Astrocyte (in vitro differentiated cells and primary cell): ENCODE measurements at regions not wholly inside any gene's neighbourhood (a gene's known extent, or its start where the extent isn't known, plus 50 kb on each side); places are given as distances from the start of the nearest gene placed in this dataset.

ENCODE experiments used
- DNase-seq: peaks from one replicate; pipeline ENCODE4 v3.0.0-alpha.2; 2010; ENCODE audit warnings: low read depth
- FAIRE-seq: peaks from 2 replicates; lab custom pipeline; 2011; peaks lifted over from hg19 to GRCh38; lab: Jason Lieb, UNC
- H2AFZ ChIP-seq: 2 replicates; pipeline ENCODE4 v1.6.0; 2012; ENCODE audit warnings: low read depth, low read length, inconsistent platforms
- H3K27ac ChIP-seq: 2 replicates; pipeline ENCODE4 v1.5.1; 2011; ENCODE audit warnings: low read depth, low read length, inconsistent platforms
- H3K27me3 ChIP-seq: 2 replicates; pipeline ENCODE4 v1.6.0; 2011; ENCODE audit warnings: low read length, inconsistent platforms; ENCODE audit not compliant: insufficient read depth
- H3K36me3 ChIP-seq: 2 replicates; pipeline ENCODE4 v1.5.1; 2011; ENCODE audit warnings: low read length, inconsistent platforms; ENCODE audit not compliant: insufficient read depth
- H3K4me1 ChIP-seq: 2 replicates; pipeline ENCODE4 v1.5.1; 2011; ENCODE audit warnings: low read length, inconsistent platforms; ENCODE audit not compliant: insufficient read depth
- H3K4me2 ChIP-seq: 2 replicates; pipeline ENCODE4 v1.6.0; 2012; ENCODE audit warnings: low read length, inconsistent platforms
- H3K4me3 ChIP-seq: 2 replicates; pipeline ENCODE4 v1.5.1; 2011; ENCODE audit warnings: low read depth, mild to moderate bottlenecking, low read length, inconsistent platforms; ENCODE audit not compliant: insufficient read depth
- H3K79me2 ChIP-seq: 2 replicates; pipeline ENCODE4 v1.6.0; 2012; ENCODE audit warnings: mild to moderate bottlenecking, low read length, inconsistent platforms; ENCODE audit not compliant: insufficient read depth
- H3K9ac ChIP-seq: 2 replicates; pipeline ENCODE4 v1.6.0; 2012; ENCODE audit warnings: mild to moderate bottlenecking, low read length, inconsistent platforms
- H3K9me3 ChIP-seq: 2 replicates; pipeline ENCODE4 v1.5.1; 2012; ENCODE audit warnings: low read depth, mild to moderate bottlenecking, low read length, inconsistent platforms; ENCODE audit not compliant: insufficient read depth
- H4K20me1 ChIP-seq: 2 replicates; pipeline ENCODE4 v1.6.0; 2012; ENCODE audit warnings: low read length, inconsistent platforms; ENCODE audit not compliant: insufficient read depth
- H3K27ac Mint-ChIP-seq: one replicate; pipeline ENCODE4 v1.8.0; 2021; ENCODE audit warnings: mild to moderate bottlenecking, mixed read lengths; ENCODE audit not compliant: unreplicated experiment
- H3K27me3 Mint-ChIP-seq: one replicate; pipeline ENCODE4 v1.8.0; 2021; ENCODE audit warnings: low read depth, mixed read lengths; ENCODE audit not compliant: unreplicated experiment
- H3K36me3 Mint-ChIP-seq: one replicate; pipeline ENCODE4 v1.8.0; 2021; ENCODE audit warnings: low read depth, mixed read lengths; ENCODE audit not compliant: unreplicated experiment
- H3K4me1 Mint-ChIP-seq: one replicate; pipeline ENCODE4 v1.8.0; 2021; ENCODE audit warnings: low read depth, mixed read lengths; ENCODE audit not compliant: unreplicated experiment
- H3K4me3 Mint-ChIP-seq: one replicate; pipeline ENCODE4 v1.8.0; 2021; ENCODE audit warnings: mild to moderate bottlenecking, moderate library complexity, mixed read lengths; ENCODE audit not compliant: unreplicated experiment
- H3K9me3 Mint-ChIP-seq: one replicate; pipeline ENCODE4 v1.8.0; 2021; ENCODE audit warnings: mild to moderate bottlenecking, mixed read lengths; ENCODE audit not compliant: unreplicated experiment
- EZH2 ChIP-seq: IDR thresholded peaks from 2 replicates; pipeline ENCODE4 v1.6.1; 2012; ENCODE audit warnings: mild to moderate bottlenecking, low read length, inconsistent platforms; ENCODE audit not compliant: insufficient read depth
- TF ChIP-seq, protein P1 (sequence below): IDR thresholded peaks from 2 replicates; pipeline ENCODE4 v1.5.1; 2011; ENCODE audit warnings: low read depth, mild to moderate bottlenecking, inconsistent platforms, low read length, moderate library complexity; ENCODE audit not compliant: insufficient read depth

DNA sequence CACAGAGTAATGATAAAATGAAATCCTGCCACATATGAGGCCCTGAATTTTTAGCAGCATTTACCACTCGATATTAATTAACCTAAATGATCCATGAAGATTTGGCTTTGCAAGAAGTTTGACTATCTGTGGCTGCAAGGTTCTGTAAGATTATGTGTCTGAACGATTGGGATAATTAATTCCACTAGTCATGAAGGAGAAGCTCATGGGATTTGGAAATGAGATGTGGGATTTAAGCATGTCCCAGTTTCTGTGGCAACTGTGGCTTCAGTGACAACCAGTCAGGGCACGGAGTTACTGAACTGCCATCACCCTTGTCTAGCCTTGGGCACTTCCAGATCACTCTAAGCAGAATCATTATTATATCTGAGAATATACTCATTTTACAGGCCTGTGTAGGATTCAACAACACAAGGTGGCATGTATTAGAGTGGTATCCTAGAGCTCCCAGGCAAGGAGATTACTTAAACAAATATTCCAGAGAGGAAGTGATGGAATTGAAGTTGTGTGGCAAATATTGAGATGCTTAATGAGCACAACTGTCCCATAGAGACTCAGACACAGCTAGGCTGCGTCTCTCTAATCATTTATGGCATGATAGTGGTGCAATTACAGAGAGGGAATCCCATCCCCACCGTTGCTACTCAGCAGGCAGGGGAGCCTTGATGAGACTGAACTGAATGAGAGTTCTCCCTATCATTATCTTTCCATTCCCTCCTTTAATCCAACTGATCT, 205.0 kb upstream of the KRR1 start:
- H3K27ac ChIP-seq = no peak overlapping the region
- no peaks in the 10 kb centered on the region for H3K36me3 ChIP-seq
- Mint-ChIP-seq H3K27ac (no peak overlapping the region), H3K36me3 (no peaks in the 10 kb centered on the region), H3K4me3 (no peak overlapping the region), H3K27me3 (no peaks in the 10 kb centered on the region), H3K4me1 (peaks cover 38% of the 10 kb centered on the region), H3K9me3 (peaks cover 3% of the 10 kb centered on the region)
- FAIRE-seq (no peak), DNase-seq (no peak)
- H3K4me3 ChIP-seq = no peak overlapping the region
- H3K9me3 ChIP-seq = no peaks in the 10 kb centered on the region
- peaks cover 18% of the 10 kb centered on the region for H3K4me1 ChIP-seq
- no peaks in the 10 kb centered on the region for H4K20me1 ChIP-seq
- H3K79me2 ChIP-seq = no peaks in the 10 kb centered on the region
- H3K4me2 ChIP-seq = no peak overlapping the region
- no peak overlapping the region for H3K9ac ChIP-seq
- H2AFZ ChIP-seq = no peak overlapping the region
- no peaks in the 10 kb centered on the region for H3K27me3 ChIP-seq
- no peak for TF ChIP-seq EZH2
- TF ChIP-seq, protein P1, sequence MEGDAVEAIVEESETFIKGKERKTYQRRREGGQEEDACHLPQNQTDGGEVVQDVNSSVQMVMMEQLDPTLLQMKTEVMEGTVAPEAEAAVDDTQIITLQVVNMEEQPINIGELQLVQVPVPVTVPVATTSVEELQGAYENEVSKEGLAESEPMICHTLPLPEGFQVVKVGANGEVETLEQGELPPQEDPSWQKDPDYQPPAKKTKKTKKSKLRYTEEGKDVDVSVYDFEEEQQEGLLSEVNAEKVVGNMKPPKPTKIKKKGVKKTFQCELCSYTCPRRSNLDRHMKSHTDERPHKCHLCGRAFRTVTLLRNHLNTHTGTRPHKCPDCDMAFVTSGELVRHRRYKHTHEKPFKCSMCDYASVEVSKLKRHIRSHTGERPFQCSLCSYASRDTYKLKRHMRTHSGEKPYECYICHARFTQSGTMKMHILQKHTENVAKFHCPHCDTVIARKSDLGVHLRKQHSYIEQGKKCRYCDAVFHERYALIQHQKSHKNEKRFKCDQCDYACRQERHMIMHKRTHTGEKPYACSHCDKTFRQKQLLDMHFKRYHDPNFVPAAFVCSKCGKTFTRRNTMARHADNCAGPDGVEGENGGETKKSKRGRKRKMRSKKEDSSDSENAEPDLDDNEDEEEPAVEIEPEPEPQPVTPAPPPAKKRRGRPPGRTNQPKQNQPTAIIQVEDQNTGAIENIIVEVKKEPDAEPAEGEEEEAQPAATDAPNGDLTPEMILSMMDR = no peak

DNA sequence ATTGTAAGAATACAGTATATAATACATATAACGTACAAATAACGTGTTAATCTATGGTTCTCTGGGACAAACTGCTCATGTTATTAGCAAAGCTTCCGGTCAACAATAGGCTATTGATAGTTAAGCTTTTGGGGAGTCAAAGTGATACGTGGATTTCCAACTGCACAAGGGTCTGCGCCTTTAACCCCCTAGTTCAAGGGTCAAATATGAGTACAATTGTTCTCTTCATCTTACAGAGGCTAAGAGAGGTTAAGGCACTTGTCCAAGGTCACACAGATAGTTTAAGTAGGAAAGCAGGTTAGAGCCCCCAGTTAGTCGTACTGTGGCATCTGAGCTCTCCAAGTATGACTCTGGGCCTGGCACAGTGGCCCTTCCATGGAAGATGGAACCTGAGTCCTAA, 204.3 kb upstream of the KRR1 start:
- Histone ChIP-seq H3K9ac (no peak overlapping the region), H3K4me2 (no peak overlapping the region), H3K27ac (no peak overlapping the region), H3K9me3 (no peaks in the 10 kb centered on the region), H4K20me1 (no peaks in the 10 kb centered on the region), H3K27me3 (no peaks in the 10 kb centered on the region), H3K4me3 (no peak overlapping the region), H3K36me3 (no peaks in the 10 kb centered on the region), H3K4me1 (peaks cover 11% of the 10 kb centered on the region), H2AFZ (no peak overlapping the region), H3K79me2 (no peaks in the 10 kb centered on the region)
- H3K9me3 Mint-ChIP-seq = peaks cover 3% of the 10 kb centered on the region
- FAIRE-seq (no peak), DNase-seq (no peak)
- no peak overlapping the region for H3K4me3 Mint-ChIP-seq
- no peak overlapping the region for H3K27ac Mint-ChIP-seq
- H3K4me1 Mint-ChIP-seq = peaks cover 31% of the 10 kb centered on the region
- TF ChIP-seq EZH2 = no peak
- TF ChIP-seq, protein P1 = no peak
- no peaks in the 10 kb centered on the region for H3K27me3 Mint-ChIP-seq
- no peaks in the 10 kb centered on the region for H3K36me3 Mint-ChIP-seq

DNA sequence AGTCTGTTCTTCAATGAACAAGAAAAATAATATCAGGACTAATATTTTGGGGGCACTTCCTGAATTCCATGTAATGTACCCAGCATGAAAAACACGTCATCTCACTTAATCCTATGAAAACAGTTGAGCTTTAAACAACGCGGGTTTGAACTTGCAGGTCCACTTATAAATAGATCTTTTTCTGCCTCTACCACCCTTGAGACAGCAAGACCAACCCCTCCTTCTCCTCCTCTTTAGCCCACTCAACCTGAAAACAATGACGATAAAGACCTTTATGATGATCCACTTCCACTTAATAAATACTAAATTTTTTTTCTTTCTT, 203.9 kb upstream of the KRR1 start:
- H4K20me1 ChIP-seq = no peaks in the 10 kb centered on the region
- H3K4me1 ChIP-seq = peaks cover 10% of the 10 kb centered on the region
- DNase-seq = no peak
- Mint-ChIP-seq H3K36me3 (no peaks in the 10 kb centered on the region), H3K4me3 (no peak overlapping the region), H3K27ac (no peak overlapping the region), H3K27me3 (no peaks in the 10 kb centered on the region), H3K4me1 (peaks cover 30% of the 10 kb centered on the region), H3K9me3 (no peaks in the 10 kb centered on the region)
- no peaks in the 10 kb centered on the region for H3K9me3 ChIP-seq
- H3K4me2 ChIP-seq = no peak overlapping the region
- no peaks in the 10 kb centered on the region for H3K79me2 ChIP-seq
- H3K27me3 ChIP-seq = no peaks in the 10 kb centered on the region
- H3K36me3 ChIP-seq = no peaks in the 10 kb centered on the region
- no peak for FAIRE-seq
- H3K4me3 ChIP-seq = no peak overlapping the region
- H2AFZ ChIP-seq = no peak overlapping the region
- no peak overlapping the region for H3K9ac ChIP-seq
- no peak overlapping the region for H3K27ac ChIP-seq
- TF ChIP-seq EZH2 = no peak
- TF ChIP-seq, protein P1 = no peak
